NCI-H1105 (cell line): ENCODE measurements at regions not wholly inside any gene's neighbourhood (a gene's known extent, or its start where the extent isn't known, plus 50 kb on each side); places are given as distances from the start of the nearest gene placed in this dataset.

ENCODE experiments used
- DNase-seq: peaks from one replicate; lab custom pipeline; 2025; lab: John Stamatoyannopoulos, UW

- DNase-seq = no peak
Observed at GRCh38 chr14:22039938-22040780, 366.5 kb upstream of the OR4E1 start.

- no peak for DNase-seq
Observed at GRCh38 chr14:22036541-22037239, 363.1 kb upstream of the OR4E1 start.

DNA sequence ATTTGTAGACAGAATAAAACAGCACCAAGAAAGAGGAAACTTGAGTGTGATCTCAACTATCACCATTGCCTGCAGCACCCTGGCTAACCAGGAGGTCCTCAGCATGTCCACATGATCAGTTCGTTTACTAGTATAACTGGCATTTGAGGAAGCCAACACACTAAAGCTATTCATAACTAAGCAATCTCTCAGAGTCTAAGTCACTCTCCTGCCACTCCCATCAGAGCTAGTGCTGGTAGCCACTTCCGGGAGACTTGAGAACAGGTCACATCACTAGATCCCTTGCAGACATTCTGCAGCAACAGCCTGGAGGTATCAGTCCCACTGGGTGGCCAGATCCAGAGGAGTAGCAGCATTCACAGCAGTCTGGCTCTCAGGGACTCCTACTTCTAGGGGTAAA lies 352.9 kb upstream of the OR4E1 start:
- DNase-seq = no peak

GRCh38 chr14:22025879-22026278 lies 352.3 kb upstream of the OR4E1 start:
- no peak for DNase-seq

- DNase-seq = no peak
Observed at GRCh38 chr14:22024137-22024536, 350.5 kb upstream of the OR4E1 start.

- DNase-seq = no peak
Observed at GRCh38 chr14:22018890-22019289, 345.3 kb upstream of the OR4E1 start.

DNA sequence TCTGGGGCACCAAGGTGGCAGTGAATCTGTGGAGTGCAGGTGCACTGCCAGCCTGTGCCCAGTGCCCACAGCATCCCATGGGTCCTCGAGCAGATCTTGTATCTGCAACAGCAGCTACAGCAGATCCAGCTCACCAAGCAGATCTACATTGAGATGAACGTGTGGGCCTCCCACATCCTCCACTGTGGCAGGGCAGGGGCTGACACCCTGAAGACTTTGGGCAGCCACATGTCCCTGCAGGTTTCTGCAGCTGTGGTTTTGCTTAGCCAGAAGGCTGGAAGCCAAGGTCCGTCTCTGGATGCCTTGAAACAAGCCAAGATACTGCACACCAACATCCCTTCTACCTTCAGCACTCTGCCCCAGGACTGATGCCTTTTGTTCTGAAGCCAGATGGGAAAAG lies 338.8 kb upstream of the OR4E1 start:
- no peak for DNase-seq

DNA sequence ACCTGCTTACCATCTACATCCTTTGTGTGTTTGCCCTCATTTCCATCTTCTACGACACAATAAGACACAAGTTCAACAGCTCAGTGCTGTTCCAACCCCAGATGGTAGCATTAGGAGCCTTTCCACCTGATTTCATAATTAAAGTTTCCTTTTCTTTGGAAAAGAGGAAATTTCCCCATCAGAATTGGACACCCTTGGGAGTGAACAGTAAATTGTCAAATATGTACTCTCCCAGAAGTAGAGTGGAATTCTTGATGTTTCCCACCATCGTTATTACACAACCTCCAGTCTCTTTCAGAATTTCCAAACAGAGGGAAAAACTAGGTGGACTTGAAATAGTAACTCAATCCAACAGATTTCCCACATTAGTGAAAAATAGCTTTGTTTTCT lies 337.6 kb upstream of the OR4E1 start:
- no peak for DNase-seq

DNA sequence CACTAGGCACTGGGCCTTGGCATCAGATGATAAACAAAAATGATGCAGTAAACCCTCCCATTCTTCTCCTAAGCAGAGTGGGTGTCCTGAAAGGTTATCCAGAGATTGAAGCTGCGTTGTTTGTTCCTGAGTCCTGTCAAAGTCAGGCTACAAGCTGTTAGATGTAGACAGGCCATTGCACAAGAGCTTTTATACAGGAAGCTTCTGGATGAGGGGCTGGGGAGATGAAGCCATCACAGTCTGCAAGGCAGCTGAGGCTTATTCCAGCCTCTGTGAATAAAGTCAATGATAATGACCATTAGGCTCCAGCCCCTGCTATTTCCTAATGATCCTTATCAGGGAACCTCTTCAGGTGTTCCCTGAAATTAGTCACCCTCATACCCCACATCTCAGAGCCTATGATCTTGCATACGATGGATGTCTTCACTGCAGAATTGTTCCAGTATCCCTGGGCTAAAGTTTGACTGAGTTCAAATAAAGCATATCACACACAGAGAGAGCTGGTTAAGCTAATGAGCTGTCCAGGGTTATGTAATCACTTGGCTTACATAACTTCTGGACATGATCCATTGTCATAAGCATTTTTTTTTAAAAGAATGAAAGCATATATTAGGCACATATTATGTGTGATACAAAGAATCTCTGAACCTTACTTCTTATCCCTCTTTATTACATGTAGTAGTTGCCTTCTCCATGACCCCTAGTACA lies 337.1 kb upstream of the OR4E1 start:
- DNase-seq = no peak

GRCh38 chr14:22008766-22009165 lies 335.1 kb upstream of the OR4E1 start:
- DNase-seq = no peak

GRCh38 chr14:22007784-22008412 lies 334.3 kb upstream of the OR4E1 start:
- DNase-seq = no peak

GRCh38 chr14:22007363-22007762 lies 333.7 kb upstream of the OR4E1 start:
- no peak for DNase-seq

GRCh38 chr14:22003461-22003860 lies 329.8 kb upstream of the OR4E1 start:
- no peak for DNase-seq

DNA sequence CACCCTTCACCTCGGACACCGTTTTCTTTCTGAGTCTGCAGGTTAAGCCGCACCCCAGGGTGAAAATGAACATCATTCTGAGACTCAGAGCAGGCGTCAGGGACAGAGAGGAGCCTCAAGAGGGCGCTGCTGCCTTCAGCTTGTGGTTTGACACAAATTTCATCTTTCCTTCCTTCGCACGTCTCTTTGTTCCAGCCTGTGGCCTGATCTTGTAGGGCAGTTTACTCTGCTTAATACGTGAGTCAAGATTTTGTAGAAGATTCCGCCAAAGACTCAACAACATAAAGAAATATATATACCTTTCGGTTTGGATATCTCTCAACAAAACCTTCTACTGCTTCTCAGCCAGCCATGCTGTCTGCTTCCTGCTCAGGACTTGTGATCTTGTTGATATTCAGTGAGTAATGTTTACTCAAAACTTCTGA lies 329.3 kb upstream of the OR4E1 start:
- DNase-seq = no peak

DNA sequence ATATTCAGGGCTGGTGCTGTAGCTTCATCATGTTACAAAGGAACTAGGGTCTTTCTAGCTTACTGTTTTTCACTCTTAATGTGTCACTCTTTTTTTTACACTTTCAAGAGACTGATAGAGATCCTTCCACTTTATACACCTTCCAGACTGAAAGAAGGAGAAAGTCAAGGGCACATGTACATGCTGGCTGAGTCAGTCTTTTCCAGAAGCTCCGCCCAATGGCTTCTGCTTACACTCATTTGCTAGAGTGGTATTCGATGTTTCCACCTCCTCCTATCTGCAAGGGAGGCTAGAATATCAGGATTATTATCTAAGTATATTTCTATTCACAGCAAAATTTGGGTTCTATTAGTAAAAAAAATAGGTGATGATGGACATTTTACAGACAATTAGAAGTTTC lies 325.8 kb upstream of the OR4E1 start:
- no peak for DNase-seq

GRCh38 chr14:21997300-21997699 lies 323.7 kb upstream of the OR4E1 start:
- DNase-seq = no peak

- DNase-seq = no peak
Observed at GRCh38 chr14:21995332-21995731, 321.7 kb upstream of the OR4E1 start.

DNA sequence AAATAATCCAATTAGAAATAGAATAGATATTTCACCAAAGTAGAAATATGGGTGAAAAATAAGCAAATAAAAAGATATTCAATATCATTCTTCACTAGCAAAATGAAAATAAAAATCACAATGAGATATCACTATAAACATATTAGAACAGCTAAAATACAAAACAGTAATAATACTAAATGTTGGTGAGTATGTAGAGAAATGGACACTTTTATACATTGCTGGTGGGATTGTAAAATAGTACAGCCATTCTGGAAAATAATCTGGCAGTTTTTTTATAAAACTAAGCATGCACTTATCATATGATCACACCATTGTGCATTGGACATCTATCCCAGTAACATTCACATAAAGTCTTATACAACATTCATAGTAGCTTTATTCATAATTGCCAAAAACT lies 320.2 kb upstream of the OR4E1 start:
- DNase-seq = no peak

GRCh38 chr14:21993070-21993469 lies 319.5 kb upstream of the OR4E1 start:
- no peak for DNase-seq

GRCh38 chr14:21991130-21991529 lies 317.5 kb upstream of the OR4E1 start:
- DNase-seq = no peak

DNA sequence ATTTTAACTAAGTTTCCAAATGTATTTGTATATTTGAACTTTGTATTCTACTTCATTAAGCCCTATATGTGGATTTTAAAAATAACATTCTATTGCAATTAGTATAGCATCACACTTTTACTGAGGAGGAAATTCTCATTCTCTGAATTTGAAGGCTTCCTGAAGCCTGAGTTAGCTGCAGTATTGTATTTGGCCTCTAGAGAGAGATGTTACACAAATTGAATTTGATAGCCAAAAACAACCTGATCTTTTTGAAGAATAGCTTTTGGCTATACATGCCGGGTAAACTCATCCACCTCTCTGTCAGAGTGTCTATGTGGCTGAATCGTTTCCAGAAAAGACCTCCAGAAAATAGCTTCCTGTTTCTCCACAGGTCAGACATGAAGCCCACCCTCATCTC lies 316.5 kb upstream of the OR4E1 start:
- DNase-seq = no peak

DNA sequence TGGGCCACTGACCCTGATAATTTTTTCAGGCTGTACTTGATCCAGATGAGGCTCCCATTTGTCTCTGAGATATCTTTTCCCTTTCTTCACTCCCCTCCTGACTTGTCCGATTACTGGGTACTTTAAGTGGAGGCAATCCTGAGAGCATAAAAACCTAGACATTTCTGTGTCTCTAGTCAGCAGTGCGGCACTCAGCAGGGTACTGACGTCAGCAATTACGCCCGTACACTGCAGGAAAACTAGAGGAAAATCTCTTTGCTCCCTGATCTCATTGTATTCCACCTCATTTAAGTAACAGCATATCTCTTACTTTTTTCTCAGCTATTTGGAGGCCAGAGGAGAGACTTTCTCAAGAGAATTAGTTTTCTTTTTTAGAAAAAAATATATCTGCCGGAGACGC lies 315.5 kb upstream of the OR4E1 start:
- no peak for DNase-seq

DNA sequence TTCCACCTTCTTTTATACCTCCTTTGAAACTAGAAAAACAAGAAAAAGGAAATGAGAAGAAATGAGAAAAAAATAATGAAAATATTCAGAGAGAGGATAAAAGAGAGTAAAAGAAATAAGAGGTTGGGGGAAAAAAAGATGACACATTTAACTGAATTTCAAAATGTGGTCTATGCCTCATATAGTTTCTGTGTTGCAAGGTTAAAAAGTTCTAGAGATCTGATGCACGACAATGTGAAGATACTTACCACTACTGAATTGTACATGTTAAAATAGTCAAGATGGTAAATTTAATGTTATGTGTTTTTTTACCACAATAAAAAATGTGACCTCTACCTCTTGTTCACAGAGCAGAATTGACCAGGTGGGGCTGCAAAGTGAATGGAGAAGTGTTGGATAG lies 314.8 kb upstream of the OR4E1 start:
- DNase-seq = no peak
